OCI-LY3 (cell line): ENCODE measurements at regions not wholly inside any gene's neighbourhood (a gene's known extent, or its start where the extent isn't known, plus 50 kb on each side); places are given as distances from the start of the nearest gene placed in this dataset.

Source experiments
- CTCF ChIP-seq: fragments of 200-600, 300-600 bp; sonication (generic); IDR thresholded peaks from 2 replicates; pipeline ENCODE4 v1.5.1; 2014; ENCODE audit warnings: antibody characterized with exemption, low read length, low read depth
- EZH2phosphoT487 ChIP-seq: fragments of 200-600 bp; shearing (Covaris generic); IDR thresholded peaks from 2 replicates; pipeline ENCODE4 v1.6.1; 2018; ENCODE audit warnings: antibody characterized with exemption, mixed run types, low read depth

- TF ChIP-seq CTCF (no peak), EZH2phosphoT487 (no peak)
Measured at GRCh38 chr1:73026114-73026513, 743.8 kb upstream of the NEGR1 start.
